HG03108 (cell line): ENCODE measurements at regions not wholly inside any gene's neighbourhood (a gene's known extent, or its start where the extent isn't known, plus 50 kb on each side); places are given as distances from the start of the nearest gene placed in this dataset.

Experiments
- ATAC-seq: cut with Tn5 transposase; IDR thresholded peaks from one replicate; pipeline ENCODE4 v1.9.1; 2021; ENCODE audit warnings: moderate library complexity; ENCODE audit not compliant: unreplicated experiment

GRCh38 chr2:65488527-65488926 is 56.1 kb upstream of the SPRED2 start:
- ATAC-seq = no peak

GRCh38 chr2:65487404-65487803 is 55.0 kb upstream of the SPRED2 start:
- ATAC-seq = no peak

GRCh38 chr2:65486802-65487201 is 54.4 kb upstream of the SPRED2 start:
- ATAC-seq = no peak

- ATAC-seq = no peak
Observed at GRCh38 chr2:65486282-65486681, 53.9 kb upstream of the SPRED2 start.

- ATAC-seq = no peak
Observed at GRCh38 chr2:65485839-65486238, 53.4 kb upstream of the SPRED2 start.

GRCh38 chr2:65483763-65484162 is 51.4 kb upstream of the SPRED2 start:
- no peak for ATAC-seq

- ATAC-seq = no peak
Observed at GRCh38 chr2:65482971-65483370, 50.6 kb upstream of the SPRED2 start.
